Muscle of arm (tissue), 1 donor: ENCODE measurements at regions not wholly inside any gene's neighbourhood (a gene's known extent, or its start where the extent isn't known, plus 50 kb on each side); places are given as distances from the start of the nearest gene placed in this dataset.

Experiments used
- DNase-seq: peaks from one replicate; pipeline ENCODE4 v3.0.0-alpha.2; 2013

GRCh38 chr1:232682248-232682647, 52.3 kb upstream of the SIPA1L2 start:
- DNase-seq = no peak

GRCh38 chr1:232684371-232685105, 54.6 kb upstream of the SIPA1L2 start:
- no peak for DNase-seq

- no peak for DNase-seq
Measured at GRCh38 chr1:232686346-232686745, 56.4 kb upstream of the SIPA1L2 start.

DNA sequence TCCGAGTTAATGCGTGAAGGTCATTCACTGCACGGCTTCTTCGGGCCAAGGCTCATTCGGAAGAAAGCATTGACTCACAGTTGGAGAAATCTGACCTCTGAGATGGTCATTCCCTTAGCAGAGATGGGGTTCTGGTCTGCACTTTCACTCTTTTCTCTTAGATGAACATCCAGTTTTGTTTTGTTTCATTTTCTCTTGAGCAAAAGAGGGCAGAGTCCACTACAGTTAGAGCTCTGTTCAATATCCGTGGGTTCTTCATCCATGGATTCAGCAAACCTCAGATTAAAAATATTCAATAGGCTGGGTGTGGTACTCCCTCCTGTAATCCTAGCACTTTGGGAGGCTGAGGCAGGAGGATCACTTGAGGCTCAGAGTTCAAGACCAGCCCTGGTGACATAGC, 57.4 kb upstream of the SIPA1L2 start:
- DNase-seq = no peak

GRCh38 chr1:232687728-232688127, 57.8 kb upstream of the SIPA1L2 start:
- DNase-seq = no peak

GRCh38 chr1:232688398-232688797, 58.5 kb upstream of the SIPA1L2 start:
- DNase-seq = no peak

DNA sequence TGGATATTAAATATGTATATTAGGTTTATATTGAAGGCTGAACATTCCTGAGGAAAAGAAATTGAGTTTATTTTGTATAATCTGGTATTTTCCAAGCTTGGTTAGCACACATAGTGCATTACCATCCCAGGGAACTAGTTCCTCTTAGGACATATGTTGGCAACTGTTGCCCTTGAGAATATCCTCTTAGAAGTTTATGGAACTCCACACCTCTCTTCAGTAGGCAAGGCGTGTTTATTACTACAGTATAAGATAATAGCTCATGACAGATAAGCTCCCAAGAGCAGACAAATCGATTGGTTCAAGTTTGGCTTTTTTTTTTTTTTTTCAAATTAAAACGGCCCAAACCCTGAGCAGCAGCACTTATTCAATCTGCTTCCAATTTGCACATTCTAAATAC, 59.8 kb upstream of the SIPA1L2 start:
- DNase-seq = no peak

DNA sequence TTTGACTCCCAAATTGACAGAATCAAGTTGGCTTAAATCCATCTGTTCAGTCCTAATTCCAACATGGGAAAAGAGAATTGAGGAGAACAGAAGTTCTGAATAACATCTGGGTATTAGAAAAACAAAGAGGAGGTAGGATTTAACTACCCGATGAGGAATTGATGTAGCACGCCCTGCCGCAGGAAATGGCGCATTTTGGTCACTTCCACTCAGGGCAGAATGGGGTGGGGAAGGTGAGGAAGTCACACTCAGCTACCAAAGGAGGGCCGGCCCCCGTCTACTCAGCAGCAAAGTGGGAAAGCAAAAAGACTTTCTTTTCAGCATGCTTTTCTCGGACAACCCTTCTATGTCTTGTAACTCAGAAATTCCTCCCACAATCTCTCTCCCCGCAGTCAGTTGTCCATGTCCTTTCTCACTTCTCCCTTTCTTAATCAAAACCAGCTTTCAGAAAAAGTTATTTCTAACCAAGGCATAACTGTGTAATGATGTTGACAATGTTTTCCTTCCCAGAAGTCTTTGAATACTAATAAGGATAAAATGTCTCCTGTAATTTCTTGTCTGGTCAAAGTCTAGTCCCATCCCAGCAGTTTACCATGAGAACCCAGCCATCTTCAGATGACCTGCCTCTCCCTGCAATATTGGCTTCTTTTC, 60.5 kb upstream of the SIPA1L2 start:
- DNase-seq = no peak

- DNase-seq = no peak
Measured at GRCh38 chr1:232694475-232694874, 64.5 kb upstream of the SIPA1L2 start.

DNA sequence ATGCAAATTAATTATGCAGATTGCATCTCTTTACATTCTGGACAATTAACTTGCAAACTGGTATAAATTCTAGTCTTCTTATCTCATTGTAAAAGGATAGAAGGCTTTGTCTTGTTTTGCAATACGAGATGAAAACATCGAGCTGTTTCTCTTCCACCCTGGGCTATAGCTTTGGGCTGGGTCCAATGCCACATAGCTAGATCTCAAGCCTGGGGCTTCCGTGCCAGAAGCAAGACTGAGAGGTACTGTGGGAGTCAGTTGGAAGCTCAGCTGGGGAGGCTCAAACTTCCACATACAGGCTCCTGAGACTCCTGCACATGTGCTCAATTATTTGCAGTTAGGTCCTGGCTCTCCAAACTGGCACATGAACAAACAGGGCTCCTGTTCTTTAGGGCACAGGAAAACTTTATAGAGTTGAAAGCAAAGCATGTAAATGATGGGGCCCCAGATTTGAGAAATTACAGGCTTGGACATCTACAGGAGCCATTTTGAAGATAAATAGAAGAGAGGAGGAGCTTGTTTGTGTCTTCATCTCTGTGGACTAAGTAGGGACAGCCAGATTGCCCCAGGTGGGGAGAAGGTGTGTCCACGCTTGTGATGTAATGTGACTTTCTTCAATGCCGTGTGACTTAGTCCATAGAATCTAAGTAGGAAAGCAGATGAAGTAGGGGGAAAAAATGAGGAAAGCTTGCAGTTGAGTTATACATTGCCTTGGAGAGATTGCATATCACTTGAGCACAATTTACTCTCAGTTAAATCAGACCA, 65.9 kb upstream of the SIPA1L2 start:
- DNase-seq = no peak

GRCh38 chr1:232696466-232696865, 66.5 kb upstream of the SIPA1L2 start:
- no peak for DNase-seq

GRCh38 chr1:232697187-232697822, 67.4 kb upstream of the SIPA1L2 start:
- no peak for DNase-seq

- DNase-seq = no peak
Measured at GRCh38 chr1:232699814-232700213, 69.9 kb upstream of the SIPA1L2 start.

DNA sequence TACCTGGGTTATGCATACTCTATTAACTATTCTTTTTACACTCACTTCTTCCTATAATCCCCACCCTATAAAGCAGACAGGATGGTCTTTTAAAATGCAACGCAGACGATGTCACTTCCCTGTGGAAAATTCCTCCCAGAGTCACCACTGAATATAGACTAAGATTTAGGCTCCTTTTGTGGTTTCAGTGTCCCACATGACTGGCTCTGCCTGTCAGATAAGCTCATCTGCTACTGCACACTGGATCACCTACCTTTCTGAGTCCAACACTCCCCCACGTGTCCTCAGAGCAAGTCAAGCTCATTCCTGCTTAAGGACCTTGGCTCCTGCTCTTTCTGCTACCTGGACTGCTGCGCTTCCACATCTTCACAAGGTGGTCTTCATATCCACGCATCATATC, 73.0 kb upstream of the SIPA1L2 start:
- no peak for DNase-seq

DNA sequence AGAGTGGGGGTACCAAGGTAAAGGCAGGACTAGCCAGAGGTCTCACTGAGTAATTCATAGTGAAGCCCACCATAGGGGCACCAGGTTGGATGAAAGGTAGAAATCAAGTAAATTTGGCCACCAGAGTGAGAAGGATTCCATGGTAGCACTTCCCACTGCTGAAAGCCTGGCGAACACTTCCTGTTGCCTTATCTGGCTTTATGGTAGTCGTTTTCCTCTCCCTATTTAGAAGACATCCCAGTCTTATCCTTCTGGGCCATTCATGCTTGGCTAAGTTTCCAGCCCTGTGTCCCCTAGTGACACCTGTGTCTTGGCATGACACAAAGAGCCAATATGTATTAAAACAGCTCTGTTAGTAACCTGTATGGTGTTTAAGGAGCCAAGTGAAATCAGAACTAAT, 74.3 kb upstream of the SIPA1L2 start:
- no peak for DNase-seq

- DNase-seq = no peak
Measured at GRCh38 chr1:232704694-232705680, 75.1 kb upstream of the SIPA1L2 start.

GRCh38 chr1:232705815-232706575, 76.1 kb upstream of the SIPA1L2 start:
- DNase-seq = no peak

DNA sequence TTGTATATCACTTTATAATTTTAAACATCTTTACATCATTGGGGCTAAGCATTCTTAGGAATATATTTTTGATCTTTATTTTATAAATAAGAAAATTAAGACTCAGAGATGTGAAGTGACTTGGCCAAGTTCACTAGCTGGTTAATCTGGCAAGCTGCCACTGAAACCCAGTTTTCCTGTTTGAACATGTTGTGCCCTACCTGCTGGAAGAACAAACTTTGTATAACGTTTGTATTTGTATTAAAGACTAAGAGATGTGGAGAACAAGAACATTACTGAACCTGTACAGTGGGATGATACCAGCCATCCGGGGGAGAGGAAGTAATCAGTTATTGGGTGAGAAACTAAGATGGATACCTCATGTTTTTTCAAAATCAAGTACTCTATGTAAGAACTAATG, 77.2 kb upstream of the SIPA1L2 start:
- no peak for DNase-seq

DNA sequence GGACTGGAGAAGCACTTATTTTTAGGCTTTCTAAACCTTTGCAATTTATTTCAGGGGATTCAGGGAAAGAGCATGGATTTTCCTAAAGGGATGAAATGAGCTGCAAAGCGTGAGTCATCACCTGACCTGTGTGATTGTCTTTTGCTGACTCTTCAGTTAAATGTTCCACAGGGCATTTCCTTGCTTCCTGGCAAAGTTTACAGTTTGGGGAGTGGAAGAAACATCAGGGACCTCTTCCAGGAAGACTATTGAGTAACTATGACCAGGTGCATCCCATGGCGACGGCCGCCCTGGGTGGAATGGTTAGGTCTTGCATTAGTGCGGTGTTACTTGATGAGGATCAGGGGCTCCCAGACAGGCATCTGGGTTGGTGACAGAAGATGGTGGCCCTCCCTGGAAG, 79.5 kb upstream of the SIPA1L2 start:
- DNase-seq = no peak

DNA sequence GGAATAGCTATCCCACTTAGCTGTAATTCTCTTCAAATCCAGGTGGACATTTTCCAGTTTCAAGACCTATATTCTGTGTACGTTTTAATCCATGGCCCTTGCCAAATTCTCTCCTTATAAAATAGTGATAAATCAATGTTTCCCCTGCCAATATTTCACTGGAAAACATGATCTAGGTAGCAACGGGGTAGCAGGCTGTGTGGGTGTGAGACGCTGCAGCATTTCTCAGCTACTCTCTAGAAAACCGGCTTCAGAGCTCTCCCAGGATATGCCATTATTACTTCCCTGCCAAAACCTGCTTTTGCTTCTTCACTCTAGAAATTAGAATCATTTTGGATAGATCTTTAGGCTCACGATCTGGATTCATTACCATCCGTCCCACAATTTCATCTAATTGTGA, 82.1 kb upstream of the SIPA1L2 start:
- DNase-seq = no peak

- DNase-seq = no peak
Measured at GRCh38 chr1:232713785-232714184, 83.9 kb upstream of the SIPA1L2 start.
